GM18505 (cell line): ENCODE measurements at regions not wholly inside any gene's neighbourhood (a gene's known extent, or its start where the extent isn't known, plus 50 kb on each side); places are given as distances from the start of the nearest gene placed in this dataset.

Experiments
- ATAC-seq: cut with Tn5 transposase; IDR thresholded peaks from one replicate; pipeline ENCODE4 v1.9.1; 2021; ENCODE audit not compliant: unreplicated experiment
- POLR2A ChIP-seq: IDR thresholded peaks from 4 replicates; pipeline ENCODE4 v1.6.1; 2011; ENCODE audit warnings: borderline replicate concordance; ENCODE audit not compliant: insufficient read depth, insufficient read length; ENCODE audit errors: extremely low read depth

DNA sequence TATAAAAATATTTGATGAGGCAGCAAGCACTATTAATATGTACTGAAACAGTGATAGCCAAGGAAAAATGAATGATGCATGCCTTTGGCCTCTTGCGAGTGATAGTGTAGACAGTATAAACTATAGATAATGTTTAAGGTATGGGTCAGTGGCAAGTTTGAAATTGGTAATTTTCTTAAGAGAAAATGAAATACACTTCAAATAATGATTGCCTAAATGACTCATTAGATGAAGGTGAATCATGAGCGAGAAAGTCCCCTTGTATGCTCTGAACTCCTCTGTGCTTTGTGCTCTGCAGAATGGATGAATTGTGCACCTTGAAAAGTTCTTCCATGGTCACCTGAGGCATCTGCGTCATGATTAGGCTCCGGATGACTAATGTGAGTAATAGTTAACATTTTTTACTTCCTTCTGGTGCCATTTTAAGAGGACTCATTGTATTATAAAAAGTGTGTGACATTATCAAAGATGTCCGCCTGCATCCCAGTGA lies 84.9 kb upstream of the RTL1 start:
- TF ChIP-seq POLR2A = no peak
- no peak for ATAC-seq

DNA sequence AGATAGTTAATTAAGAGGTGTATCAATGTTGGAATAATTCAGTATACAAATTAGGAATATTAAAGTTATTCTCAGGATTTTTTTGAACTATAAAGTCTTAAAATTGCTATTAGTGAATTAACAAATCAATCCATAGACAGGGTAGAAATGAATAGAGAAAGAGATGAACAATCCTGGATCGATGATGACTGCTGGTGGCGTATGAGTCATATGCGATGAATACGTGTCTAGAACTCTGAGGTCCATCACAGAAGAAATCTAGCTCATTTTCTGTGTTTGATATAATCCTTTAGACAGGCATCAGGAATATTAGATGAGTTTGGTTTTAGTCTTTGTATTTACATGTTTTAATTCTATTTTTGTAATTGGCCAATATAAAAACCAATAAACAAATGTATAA lies 85.4 kb upstream of the RTL1 start:
- no peak for TF ChIP-seq POLR2A
- ATAC-seq = no peak

DNA sequence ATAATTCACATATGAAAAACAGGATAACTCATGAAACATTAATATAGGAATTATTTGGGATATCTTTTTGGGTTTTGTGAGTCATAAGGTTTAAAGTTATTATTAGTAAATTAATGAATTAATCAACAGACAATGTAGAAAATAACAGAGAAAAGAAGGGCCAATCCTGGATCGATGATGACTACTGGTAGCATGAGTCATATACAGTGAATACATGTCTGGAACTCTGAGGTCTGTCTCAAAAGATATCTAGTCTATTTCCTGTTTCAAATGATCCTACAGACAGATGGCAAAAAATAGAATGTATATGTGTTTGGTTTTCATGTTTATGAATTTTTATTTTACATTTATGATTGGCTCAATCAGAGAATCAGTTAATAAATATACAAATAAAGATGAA lies 86.4 kb upstream of the RTL1 start:
- no peak for TF ChIP-seq POLR2A
- ATAC-seq = no peak

DNA sequence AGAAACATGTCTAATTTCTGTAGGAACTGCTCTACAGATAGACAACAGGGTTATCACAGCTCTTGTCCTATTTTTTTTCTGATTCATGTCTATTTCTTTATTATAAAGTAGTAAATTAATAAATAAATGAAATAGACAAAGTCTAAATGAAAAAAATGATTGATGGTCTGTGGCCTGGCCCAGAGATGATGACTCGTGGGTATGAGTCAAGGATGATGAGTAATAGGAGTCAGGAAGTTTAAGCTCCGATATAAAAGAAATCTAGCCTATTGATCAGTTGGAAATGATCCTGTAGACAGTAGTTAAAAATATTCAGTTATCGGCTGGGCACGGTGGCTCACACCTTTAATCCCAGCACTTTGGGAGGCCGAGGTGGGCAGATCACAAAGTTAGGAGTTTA lies 90.6 kb upstream of the RTL1 start:
- no peak for TF ChIP-seq POLR2A
- ATAC-seq = no peak

DNA sequence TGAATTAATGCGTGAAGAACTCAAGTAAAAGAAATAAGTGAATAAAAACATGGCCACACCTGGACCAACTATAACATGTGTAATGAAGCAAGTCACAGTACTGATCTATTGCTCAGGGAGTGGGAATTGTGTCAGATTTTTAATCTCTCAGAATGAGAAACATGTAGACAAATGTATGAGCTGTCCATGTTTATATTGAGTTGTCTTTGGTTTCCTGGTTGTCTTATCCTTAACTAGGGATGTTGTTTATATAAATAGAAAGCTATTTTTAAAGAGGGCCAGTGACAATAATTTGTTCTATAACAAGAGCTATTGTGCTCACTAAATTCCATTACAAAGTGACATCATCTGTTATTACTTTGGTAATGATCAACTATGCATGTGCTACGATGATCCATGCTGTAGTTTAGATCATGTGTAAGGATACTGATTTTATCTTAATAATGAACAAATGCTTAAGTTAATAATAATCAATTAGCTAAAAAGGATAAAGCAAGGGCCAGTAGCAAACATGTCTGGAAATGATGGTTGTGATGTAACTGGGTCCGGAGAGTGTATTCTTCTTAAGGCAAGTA lies 91.3 kb upstream of the RTL1 start:
- ATAC-seq = no peak
- no peak for TF ChIP-seq POLR2A

DNA sequence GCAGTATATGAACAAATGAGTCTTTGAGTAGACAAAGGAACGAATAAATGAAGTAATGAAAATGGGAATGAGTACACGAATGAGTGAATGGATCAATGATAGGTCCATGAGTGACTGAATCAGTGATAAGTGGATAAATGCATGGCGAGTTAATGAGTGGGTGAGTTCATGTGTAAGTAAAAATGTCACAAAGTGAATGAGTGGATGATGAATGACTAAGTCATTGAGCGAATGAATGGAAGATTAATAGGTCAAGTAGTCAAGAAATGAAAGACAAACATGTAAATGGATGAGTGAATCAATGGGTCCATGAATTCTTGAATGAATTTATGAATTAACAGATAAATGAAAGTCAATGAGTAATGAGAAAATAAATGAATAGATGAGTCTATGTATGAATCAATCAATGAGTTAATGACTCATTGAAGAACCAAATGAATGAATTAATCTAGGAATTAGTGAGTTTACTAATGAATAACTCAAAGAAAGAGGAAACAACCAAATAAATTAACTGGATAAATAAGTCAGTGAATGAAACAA lies 97.3 kb upstream of the RTL1 start:
- no peak for ATAC-seq
- TF ChIP-seq POLR2A = no peak

DNA sequence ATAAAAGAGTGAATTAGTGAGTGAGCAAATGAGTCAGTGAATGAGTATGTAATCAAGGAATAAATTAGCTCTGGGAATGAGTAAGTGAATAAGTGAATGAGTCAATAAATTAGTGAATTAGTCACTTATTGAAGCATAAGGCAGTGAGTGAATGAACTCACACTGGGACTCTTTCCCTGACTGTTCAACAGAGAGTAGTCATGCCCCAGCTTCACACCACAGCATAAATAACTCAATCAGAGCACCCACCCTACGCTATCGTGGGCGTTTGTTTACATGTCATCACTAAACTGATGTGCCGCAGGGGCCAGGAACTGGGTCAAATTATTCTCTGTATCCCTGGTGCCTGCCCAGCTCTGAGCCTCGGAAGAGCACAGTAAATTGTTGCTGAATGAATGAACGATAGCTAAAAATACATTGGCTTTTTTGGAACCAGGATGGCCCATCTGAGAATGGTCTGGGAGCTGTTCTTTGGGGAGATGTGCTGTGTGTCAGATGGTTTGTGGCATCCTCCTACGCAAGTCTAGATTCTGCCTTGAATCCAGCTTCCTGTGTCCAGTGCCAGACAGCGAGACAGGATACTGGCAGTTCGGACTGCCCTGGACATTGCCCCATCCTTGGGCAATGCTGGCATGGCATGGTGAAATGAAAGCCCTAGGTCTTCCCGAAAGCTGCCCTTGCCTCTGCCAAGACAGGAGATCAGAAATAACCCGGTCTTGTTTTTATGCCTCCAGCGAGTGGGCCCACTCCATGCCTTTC lies 98.0 kb upstream of the RTL1 start:
- ATAC-seq = no peak
- TF ChIP-seq POLR2A = no peak

DNA sequence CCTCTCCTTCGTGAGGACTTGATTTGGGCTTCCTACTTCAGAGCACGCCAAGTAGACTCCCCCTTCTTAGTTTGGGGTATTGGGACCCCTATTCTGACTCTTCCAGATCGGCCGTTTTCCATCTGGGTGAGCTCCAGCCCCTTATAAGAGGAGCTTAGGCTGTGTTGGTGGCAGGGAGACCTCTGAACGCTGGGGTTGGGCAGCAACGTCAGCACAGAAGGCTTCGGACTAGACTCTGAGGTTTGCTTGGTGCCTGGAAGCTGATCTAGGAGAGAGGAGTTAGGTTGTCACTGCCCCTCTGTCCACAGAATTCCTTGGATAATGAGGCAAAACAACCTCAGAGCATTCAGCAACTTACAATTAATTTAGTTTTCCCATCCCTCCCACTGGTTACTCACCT lies 99.2 kb upstream of the RTL1 start:
- TF ChIP-seq POLR2A = no peak
- no peak for ATAC-seq

DNA sequence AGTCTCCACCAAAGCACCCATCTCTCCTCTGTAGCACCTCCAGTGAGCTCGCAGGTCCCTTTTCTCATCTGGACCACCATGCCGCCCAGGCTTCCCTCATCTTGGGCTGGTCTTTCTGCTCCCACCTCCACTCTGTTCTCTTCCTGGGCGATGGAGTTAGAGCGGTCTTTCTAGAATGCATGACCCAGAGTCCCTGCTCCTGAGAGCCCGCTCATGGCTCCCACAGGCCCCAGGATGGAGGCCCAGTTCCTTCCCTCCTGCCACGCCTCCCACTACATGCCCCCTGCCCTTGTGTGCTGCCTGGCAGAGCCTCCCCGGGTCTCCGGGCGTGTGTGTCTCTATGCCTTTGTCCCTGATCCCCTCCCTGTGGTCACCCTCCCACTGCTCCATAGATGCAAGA lies 100.7 kb upstream of the RTL1 start:
- no peak for ATAC-seq
- no peak for TF ChIP-seq POLR2A

DNA sequence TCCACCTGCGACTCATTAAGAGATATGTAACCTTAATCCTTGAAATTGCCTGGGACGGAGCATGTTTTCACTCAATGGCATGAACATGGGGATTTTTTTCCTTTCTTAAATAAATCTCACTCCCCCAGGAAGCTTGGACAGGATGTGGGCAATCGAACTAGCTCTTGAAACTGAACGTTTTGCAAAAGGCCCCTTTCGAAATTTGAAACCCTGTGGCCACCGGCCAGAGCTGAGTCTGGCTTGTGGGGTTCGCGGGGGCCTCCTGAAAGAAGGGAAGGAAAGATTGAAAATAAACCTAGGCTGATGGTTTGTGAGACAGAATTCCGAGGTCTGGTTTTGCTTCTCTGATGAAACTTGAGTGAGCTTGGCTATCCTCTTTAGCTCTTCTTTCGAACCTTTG lies 101.4 kb upstream of the RTL1 start:
- ATAC-seq = no peak
- TF ChIP-seq POLR2A = no peak

DNA sequence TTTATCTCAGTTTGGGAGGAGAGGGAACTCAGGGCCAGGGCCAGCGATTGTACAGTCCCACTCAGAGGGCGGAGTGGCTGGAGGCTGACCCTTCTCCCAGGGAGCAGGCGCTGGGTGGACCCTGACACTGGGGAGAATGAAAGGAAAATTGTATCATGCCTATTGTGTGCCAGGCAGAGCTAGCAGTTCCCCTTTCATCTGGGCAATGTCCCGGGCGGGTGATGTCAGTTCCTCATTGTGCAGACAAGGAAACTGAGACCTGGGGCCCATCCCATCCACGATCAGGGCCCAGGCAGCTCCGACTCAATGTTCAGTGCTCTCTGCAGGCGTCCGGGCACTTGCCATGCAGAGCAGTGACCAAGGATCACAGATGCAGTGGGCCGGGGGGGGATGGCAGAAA lies 101.9 kb upstream of the RTL1 start:
- TF ChIP-seq POLR2A = no peak
- no peak for ATAC-seq

DNA sequence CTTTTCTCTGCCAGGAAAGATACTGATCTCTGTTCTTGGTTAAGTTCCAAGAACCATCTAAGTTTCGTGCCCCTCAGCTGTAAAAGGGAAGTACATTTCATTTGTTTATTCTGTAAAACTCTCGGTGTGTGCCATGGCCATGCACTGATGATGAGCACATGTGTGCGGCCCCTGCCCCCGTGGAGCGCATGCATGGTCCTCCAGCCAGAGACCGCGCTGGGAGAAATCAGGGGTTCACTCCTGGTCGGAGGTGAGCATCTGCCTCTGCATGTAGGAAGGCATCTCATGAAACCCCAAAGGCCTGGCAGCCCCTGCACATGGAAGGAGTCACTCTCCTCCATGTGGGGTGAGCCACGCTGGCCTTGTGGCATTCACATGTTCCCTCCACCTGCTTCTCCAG lies 102.5 kb upstream of the RTL1 start:
- TF ChIP-seq POLR2A = no peak
- no peak for ATAC-seq

DNA sequence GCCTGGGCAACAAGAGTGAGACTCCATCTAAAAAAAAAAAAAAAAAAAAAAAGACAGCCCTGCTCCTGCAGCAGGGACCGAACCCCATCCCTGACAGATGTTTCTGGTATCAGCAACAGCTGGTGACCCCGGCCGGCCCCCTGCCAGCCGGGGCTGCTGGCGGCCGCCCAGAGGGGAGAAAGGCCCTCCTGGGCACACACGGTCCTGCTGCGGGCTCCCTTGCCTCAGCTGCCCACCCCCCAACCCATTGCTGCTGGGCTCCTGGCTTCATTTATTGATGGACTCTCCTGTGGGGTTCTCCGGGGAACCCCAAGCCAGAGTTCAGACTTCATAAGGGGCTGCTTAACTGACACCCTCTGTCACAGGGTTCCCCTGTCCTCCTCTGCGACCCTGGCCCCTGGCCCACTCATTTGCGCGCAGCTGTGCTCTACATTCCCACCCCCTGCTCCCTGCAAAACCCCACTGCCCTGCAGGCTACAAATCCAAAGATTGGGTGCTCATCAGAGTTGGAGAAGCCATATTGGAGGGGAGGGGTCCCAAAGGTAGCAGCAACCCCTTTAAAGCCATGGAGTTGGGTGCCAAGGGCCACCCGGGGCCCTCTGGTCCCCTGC lies 103.6 kb upstream of the RTL1 start:
- no peak for ATAC-seq
- TF ChIP-seq POLR2A = no peak

DNA sequence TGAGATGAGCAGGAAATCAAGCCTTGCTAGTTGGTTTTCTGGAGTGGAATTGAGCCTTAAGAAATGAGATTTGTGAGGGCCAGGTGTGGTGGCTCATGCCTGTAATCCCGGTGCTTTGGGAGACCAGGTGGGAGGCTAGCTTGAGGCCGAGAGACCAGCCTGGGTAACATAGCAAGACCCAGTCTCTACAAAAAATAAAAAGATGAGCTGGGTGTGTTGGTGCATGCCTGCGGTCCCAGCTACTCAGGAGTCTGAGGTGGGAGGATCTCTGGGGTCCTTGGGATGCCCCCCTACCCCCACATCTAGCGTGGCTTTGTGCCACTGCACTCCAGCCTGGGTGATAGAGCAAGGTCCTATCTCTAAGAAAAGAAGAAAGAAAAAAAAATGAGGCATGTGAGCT lies 104.2 kb upstream of the RTL1 start:
- ATAC-seq = no peak
- no peak for TF ChIP-seq POLR2A

DNA sequence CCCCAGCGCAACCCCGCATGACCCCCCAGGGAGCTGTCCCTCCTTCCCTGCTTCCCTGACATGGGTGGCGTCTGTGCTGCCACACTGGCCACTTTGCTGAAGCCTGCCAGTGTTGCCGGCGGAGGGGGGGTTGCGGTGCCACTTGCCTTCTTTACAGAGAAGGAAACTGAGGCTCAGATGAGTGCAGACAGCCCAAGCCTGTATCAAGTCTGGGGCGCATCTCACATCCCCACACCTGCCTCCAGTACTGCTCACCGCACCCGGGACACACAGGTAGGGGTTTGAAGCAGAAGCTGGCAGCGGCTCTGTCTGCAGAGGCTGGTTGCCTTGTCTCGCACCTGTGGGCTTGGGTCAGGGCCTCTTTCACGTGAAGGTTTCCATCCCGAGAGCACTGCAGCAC lies 104.7 kb upstream of the RTL1 start:
- TF ChIP-seq POLR2A = no peak

More for the DNA sequence above, 104.7 kb upstream of the RTL1 start:
- no peak for ATAC-seq
